ENCODE measurements at regions not wholly inside any gene's neighbourhood (a gene's known extent, or its start where the extent isn't known, plus 50 kb on each side); places are given as distances from the start of the nearest gene placed in this dataset.

DNA sequence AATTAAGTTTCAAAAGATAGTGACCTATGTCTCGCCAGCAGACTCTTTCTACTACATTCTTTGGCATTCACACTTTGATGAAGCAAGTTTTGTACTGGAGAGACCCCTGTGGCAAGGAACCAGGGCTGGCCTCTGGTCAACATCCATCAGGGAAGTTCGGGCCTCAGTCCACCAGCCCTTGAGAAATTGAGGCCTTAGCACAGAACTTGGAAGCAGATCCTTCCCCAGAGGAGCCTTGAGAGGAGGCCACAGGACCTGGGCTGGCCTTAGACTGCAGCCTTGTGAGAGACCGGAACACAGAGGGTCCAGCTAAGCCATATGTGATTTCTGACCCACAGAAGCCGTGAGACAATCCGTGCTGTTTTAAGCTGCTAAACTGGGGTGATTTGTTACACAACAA is 317.9 kb downstream of the ZSWIM6 start:
- H3K27ac ChIP-seq, result no peak overlapping the region
- no peaks in the 10 kb centered on the region for H3K9me3 ChIP-seq (ENCODE audit: low read depth)
- H3K4me3 ChIP-seq, result no peak overlapping the region
- TF ChIP-seq, protein P1, sequence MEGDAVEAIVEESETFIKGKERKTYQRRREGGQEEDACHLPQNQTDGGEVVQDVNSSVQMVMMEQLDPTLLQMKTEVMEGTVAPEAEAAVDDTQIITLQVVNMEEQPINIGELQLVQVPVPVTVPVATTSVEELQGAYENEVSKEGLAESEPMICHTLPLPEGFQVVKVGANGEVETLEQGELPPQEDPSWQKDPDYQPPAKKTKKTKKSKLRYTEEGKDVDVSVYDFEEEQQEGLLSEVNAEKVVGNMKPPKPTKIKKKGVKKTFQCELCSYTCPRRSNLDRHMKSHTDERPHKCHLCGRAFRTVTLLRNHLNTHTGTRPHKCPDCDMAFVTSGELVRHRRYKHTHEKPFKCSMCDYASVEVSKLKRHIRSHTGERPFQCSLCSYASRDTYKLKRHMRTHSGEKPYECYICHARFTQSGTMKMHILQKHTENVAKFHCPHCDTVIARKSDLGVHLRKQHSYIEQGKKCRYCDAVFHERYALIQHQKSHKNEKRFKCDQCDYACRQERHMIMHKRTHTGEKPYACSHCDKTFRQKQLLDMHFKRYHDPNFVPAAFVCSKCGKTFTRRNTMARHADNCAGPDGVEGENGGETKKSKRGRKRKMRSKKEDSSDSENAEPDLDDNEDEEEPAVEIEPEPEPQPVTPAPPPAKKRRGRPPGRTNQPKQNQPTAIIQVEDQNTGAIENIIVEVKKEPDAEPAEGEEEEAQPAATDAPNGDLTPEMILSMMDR (IDR thresholded peaks at IDR 0.05; ENCODE audit: low read depth, low read length), result no peak
- H3K27me3 ChIP-seq, result no peaks in the 10 kb centered on the region
- H3K36me3 ChIP-seq, result no peaks in the 10 kb centered on the region
- H3K4me1 ChIP-seq (ENCODE audit: low read depth), result no peaks in the 10 kb centered on the region
- DNase-seq (ENCODE audit: low read depth in 1 of 2, low spot score in 1 of 2), result no peak

DNA sequence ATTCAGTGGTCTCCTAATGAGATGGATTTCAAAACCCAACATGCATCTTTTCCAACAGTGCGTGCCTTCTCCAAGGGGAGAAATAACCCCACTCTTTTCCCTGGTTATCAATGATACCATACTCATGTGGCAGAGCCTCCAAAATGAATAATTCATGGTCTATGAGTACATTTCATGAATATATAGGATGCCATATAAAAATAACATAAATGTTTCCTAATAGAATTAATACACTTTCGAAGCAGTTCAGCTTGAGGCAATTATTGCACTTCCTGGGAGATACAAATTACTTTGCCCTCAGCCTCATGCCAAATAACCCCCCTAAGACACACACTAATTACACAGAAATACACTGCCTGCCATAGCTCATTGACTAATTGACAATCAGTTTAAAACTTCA is 318.6 kb downstream of the ZSWIM6 start:
- no peaks in the 10 kb centered on the region for H3K9me3 ChIP-seq (ENCODE audit: low read depth)
- DNase-seq (ENCODE audit: low read depth in 1 of 2, low spot score in 1 of 2), result no peak
- H3K4me1 ChIP-seq (ENCODE audit: low read depth), result no peaks in the 10 kb centered on the region
- no peak overlapping the region for H3K27ac ChIP-seq
- H3K4me3 ChIP-seq, result no peak overlapping the region
- no peaks in the 10 kb centered on the region for H3K36me3 ChIP-seq
- TF ChIP-seq, protein P1 (IDR thresholded peaks at IDR 0.05; ENCODE audit: low read depth, low read length), result no peak
- no peaks in the 10 kb centered on the region for H3K27me3 ChIP-seq

DNA sequence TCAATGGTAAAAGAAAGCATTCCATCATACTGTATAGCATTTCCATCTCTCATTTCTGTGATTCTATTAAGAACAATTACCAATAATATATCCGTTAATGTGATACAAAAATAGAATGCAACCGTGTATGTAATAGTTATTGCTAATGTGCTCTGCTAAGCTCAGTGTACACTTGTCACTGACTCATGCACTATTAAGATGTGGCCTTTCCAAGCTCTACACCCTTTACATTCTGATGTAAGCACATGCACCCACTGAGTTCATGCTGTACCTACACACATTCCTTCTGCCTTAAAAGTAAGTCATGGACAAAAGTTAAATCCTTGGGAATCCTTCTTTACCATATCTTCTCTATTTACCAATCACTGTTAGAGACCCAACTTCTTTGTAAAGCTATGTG is 319.1 kb downstream of the ZSWIM6 start:
- no peak for DNase-seq (ENCODE audit: low read depth in 1 of 2, low spot score in 1 of 2)
- no peaks in the 10 kb centered on the region for H3K27me3 ChIP-seq
- H3K9me3 ChIP-seq (ENCODE audit: low read depth), result no peaks in the 10 kb centered on the region
- no peak overlapping the region for H3K4me3 ChIP-seq
- H3K27ac ChIP-seq, result no peak overlapping the region
- TF ChIP-seq, protein P1 (IDR thresholded peaks at IDR 0.05; ENCODE audit: low read depth, low read length), result no peak
- no peaks in the 10 kb centered on the region for H3K4me1 ChIP-seq (ENCODE audit: low read depth)
- no peaks in the 10 kb centered on the region for H3K36me3 ChIP-seq

DNA sequence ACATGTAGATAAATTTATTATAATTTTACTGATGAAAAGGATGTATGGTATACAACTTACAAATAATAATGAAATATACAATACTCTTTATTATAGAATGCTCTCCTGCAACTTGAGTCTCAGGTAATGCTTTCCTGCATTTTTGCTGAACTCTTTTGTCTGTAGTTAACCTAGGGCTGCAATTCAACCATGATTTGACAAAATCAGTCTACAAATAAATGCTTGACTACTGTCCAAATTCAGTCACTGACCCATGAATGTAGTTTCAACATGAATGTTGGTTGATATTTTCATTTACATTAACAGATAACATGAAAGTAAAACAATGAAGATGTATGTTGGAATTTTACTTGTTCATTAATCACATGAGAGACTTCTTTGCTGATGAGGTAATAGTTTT is 320.9 kb downstream of the ZSWIM6 start:
- no peaks in the 10 kb centered on the region for H3K36me3 ChIP-seq
- no peak overlapping the region for H3K4me3 ChIP-seq
- DNase-seq (ENCODE audit: low read depth in 1 of 2, low spot score in 1 of 2), result no peak
- no peaks in the 10 kb centered on the region for H3K27me3 ChIP-seq
- no peak overlapping the region for H3K27ac ChIP-seq
- TF ChIP-seq, protein P1 (IDR thresholded peaks at IDR 0.05; ENCODE audit: low read depth, low read length), result no peak
- H3K9me3 ChIP-seq (ENCODE audit: low read depth), result no peaks in the 10 kb centered on the region
- H3K4me1 ChIP-seq (ENCODE audit: low read depth), result no peaks in the 10 kb centered on the region

DNA sequence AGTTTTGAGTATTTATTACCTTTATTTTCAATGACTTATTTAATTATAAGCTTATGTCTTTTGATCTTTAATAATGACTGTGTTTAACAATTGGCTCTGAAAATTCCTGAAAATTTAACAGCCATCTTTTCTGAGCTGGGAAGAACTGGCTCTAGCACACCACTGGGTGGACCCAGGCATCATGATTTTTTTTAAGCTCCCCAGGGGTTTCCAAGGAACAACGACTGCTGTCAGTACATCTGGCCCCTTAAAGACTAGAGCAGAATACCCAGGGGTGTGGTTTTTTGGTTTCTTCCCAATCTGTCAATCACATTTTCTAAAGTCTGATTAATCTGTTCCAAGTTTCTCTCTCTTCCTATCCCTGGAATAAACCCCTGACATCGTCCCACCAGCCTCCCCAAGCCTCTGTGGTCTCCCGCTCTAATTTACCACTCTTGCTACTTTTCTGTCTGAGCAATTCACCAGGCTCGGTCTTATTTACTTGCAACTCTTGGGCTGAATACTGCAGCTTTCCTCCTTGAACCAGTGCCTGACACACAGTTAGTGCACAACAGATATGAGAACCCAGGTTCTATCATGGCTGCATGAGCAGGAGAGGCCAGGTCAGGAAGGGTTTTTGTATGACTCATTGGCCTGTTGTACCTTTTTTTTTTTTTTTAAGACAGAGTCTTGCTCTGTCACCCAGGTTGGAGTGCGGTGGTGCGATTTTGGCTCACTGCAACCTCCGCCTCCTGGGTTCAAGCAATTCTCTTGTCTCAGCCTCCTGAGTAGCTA is 321.9 kb downstream of the ZSWIM6 start:
- DNase-seq (ENCODE audit: low read depth in 1 of 2, low spot score in 1 of 2), result no peak
- Histone ChIP-seq H3K36me3 (no peaks in the 10 kb centered on the region), H3K4me3 (no peak overlapping the region), H3K4me1 (ENCODE audit: low read depth) (peaks cover 3% of the 10 kb centered on the region), H3K27ac (no peak overlapping the region), H3K27me3 (no peaks in the 10 kb centered on the region), H3K9me3 (ENCODE audit: low read depth) (no peaks in the 10 kb centered on the region)
- TF ChIP-seq, protein P1 (IDR thresholded peaks at IDR 0.05; ENCODE audit: low read depth, low read length), result no peak

Data from cardiac muscle cell (in vitro differentiated cells and primary cell).